Peyer's patch (tissue), 4 donors: ENCODE measurements at regions not wholly inside any gene's neighbourhood (a gene's known extent, or its start where the extent isn't known, plus 50 kb on each side); places are given as distances from the start of the nearest gene placed in this dataset.

Source experiments
- POLR2A ChIP-seq, 2 donors: fragments of 450-650 bp; IDR thresholded peaks; one replicate each; pipeline ENCODE4 v1.5.1; 2017; ENCODE audit warnings: antibody characterized with exemption in 2 of 2, mild to moderate bottlenecking in 2 of 2, moderate library complexity in 2 of 2
- TF ChIP-seq, protein P1 (sequence below), 6 experiments: fragments of 450-650 bp in 4 of 6; fragments of 200-600 bp in 2 of 6; sonication (generic) in 1 of 6; IDR thresholded peaks; one replicate each; pipeline ENCODE4 v1.5.1; 2017 to 2019; ENCODE audit warnings: antibody characterized with exemption in 6 of 6, mild to moderate bottlenecking in 3 of 6, moderate library complexity in 1 of 6

GRCh38 chr18:69128978-69129377 is 271.7 kb upstream of the DOK6 start:
- TF ChIP-seq, protein P1, sequence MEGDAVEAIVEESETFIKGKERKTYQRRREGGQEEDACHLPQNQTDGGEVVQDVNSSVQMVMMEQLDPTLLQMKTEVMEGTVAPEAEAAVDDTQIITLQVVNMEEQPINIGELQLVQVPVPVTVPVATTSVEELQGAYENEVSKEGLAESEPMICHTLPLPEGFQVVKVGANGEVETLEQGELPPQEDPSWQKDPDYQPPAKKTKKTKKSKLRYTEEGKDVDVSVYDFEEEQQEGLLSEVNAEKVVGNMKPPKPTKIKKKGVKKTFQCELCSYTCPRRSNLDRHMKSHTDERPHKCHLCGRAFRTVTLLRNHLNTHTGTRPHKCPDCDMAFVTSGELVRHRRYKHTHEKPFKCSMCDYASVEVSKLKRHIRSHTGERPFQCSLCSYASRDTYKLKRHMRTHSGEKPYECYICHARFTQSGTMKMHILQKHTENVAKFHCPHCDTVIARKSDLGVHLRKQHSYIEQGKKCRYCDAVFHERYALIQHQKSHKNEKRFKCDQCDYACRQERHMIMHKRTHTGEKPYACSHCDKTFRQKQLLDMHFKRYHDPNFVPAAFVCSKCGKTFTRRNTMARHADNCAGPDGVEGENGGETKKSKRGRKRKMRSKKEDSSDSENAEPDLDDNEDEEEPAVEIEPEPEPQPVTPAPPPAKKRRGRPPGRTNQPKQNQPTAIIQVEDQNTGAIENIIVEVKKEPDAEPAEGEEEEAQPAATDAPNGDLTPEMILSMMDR (IDR thresholded peaks at IDR 0.05): no peak
- no peak for TF ChIP-seq POLR2A (IDR thresholded peaks at IDR 0.05)
